Prostate gland (tissue), 2 donors: ENCODE measurements at regions not wholly inside any gene's neighbourhood (a gene's known extent, or its start where the extent isn't known, plus 50 kb on each side); places are given as distances from the start of the nearest gene placed in this dataset.

Source experiments
- POLR2A ChIP-seq: fragments of 450-650 bp; IDR thresholded peaks from one replicate; pipeline ENCODE4 v1.6.1; 2016; ENCODE audit warnings: antibody characterized with exemption, mild to moderate bottlenecking
- TF ChIP-seq, protein P1 (sequence below), 4 experiments: fragments of 200-600 bp in 2 of 4; fragments of 450-650 bp in 2 of 4; sonication (generic) in 2 of 4; IDR thresholded peaks; 1 replicate in 3 of 4; 2 replicates in 1 of 4; pipeline ENCODE4 v1.5.1; 2016 to 2019; ENCODE audit warnings: antibody characterized with exemption in 4 of 4, mild to moderate bottlenecking in 2 of 4, moderate library complexity in 2 of 4

DNA sequence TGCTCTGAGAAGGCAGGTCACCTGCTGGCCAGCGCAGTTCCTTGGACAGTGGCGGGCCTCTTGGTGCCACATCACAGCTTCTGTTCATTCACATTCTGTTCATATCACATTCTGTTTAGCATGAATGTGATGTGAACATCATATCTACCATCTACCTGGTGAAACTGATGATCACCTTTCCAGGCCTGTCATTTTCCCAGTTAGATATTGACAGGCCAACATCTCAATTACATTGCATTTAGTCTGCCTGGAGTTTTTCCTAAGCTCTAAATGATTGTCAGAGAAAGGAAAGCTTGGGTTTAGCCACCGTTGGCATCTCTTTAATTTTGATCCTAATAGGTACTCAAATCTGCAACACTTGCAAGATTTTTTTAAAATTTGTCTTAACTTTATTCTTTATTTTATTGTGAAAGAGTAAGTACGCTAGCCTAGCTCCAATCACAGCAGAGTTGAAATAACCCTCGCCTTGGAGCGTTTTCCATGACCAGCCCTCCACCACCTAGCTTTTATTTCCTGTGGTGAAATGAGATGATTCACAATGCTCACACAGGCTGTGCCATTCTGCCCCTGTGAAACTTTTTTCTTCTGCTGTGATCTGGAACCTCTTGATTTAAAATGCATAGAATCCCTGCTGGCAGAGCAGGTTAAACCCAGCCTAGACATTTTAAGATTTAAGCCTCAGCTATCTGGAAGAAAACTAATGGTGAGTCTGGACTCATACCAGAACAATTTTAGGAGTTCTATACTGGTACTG lies 225.0 kb downstream of the ESM1 start:
- TF ChIP-seq, protein P1, sequence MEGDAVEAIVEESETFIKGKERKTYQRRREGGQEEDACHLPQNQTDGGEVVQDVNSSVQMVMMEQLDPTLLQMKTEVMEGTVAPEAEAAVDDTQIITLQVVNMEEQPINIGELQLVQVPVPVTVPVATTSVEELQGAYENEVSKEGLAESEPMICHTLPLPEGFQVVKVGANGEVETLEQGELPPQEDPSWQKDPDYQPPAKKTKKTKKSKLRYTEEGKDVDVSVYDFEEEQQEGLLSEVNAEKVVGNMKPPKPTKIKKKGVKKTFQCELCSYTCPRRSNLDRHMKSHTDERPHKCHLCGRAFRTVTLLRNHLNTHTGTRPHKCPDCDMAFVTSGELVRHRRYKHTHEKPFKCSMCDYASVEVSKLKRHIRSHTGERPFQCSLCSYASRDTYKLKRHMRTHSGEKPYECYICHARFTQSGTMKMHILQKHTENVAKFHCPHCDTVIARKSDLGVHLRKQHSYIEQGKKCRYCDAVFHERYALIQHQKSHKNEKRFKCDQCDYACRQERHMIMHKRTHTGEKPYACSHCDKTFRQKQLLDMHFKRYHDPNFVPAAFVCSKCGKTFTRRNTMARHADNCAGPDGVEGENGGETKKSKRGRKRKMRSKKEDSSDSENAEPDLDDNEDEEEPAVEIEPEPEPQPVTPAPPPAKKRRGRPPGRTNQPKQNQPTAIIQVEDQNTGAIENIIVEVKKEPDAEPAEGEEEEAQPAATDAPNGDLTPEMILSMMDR (IDR thresholded peaks at IDR 0.05): no peak
- TF ChIP-seq POLR2A: no peak
